GM13976 (cell line): ENCODE measurements at regions not wholly inside any gene's neighbourhood (a gene's known extent, or its start where the extent isn't known, plus 50 kb on each side); places are given as distances from the start of the nearest gene placed in this dataset.
"Not testable (repeated sequence)": the region's sequence is repeated elsewhere in the genome, so short reads cannot be mapped to it uniquely, and the experiment has no call there.

Experiments
- DNase-seq: peaks from one replicate; pipeline ENCODE4 v3.0.0; 2012; ENCODE audit warnings: low spot score
- in situ Hi-C: fragments of 300-500 bp; cut with MboI; formaldehyde crosslinking; loops from one replicate; pipeline ENCODE4 v1.12.0; 2022; ENCODE audit warnings: low sequenced_read_pairs, mixed read lengths, inconsistent platforms; ENCODE audit not compliant: unreplicated experiment
- TF ChIP-seq, protein P1 (sequence below): IDR thresholded peaks from 2 replicates; pipeline ENCODE4 v1.5.1; 2012; ENCODE audit warnings: borderline replicate concordance, mild to moderate bottlenecking; ENCODE audit not compliant: insufficient read depth; ENCODE audit errors: extremely low read depth, missing control alignments, control extremely low read depth

GRCh38 chr19:30943101-30943843, 406.0 kb downstream of the TSHZ3 start:
- TF ChIP-seq, protein P1, sequence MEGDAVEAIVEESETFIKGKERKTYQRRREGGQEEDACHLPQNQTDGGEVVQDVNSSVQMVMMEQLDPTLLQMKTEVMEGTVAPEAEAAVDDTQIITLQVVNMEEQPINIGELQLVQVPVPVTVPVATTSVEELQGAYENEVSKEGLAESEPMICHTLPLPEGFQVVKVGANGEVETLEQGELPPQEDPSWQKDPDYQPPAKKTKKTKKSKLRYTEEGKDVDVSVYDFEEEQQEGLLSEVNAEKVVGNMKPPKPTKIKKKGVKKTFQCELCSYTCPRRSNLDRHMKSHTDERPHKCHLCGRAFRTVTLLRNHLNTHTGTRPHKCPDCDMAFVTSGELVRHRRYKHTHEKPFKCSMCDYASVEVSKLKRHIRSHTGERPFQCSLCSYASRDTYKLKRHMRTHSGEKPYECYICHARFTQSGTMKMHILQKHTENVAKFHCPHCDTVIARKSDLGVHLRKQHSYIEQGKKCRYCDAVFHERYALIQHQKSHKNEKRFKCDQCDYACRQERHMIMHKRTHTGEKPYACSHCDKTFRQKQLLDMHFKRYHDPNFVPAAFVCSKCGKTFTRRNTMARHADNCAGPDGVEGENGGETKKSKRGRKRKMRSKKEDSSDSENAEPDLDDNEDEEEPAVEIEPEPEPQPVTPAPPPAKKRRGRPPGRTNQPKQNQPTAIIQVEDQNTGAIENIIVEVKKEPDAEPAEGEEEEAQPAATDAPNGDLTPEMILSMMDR = no peak
- no peak for DNase-seq
- in situ Hi-C loops = no loop called here

DNA sequence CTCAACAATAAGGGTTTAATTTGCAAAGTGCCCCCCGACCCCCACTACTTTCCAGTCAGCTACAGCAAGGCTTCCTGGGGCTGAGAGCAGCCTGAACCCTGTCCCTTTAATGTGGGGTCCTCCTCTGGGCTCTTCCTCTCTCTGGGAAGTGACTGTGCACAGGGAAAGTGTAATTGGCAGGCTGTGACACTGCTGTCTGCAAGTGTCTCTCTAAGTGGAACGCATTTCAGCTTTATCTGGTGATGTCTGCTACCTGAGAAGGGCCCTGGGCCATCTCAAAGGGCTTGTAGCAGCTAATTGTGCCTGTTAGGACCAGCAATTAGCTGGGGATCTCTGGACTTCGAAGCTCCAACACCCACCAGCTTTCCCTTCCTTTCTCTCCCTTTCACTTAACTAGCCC, 406.6 kb downstream of the TSHZ3 start:
- TF ChIP-seq, protein P1 = no peak
- no peak for DNase-seq
- in situ Hi-C loops = no loop called here

DNA sequence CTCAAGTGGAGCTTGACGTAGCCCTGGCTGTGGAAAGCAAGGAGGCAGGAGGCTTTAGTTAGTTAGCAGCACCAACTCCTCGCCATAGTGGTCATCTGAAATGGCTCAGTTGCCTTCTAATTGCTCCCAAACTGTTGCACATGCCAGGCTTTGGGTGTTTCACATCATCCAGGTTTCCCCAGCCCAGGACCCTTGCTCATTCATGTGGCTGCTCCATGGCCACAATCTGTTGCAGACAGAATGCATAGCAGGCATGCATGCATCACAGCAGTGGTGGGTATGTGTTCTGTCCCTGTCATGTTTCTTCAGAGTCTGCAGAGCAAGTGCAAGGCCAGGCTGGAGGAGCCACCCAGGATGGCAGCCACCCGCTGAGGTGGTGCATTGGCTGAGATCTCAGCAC, 407.6 kb downstream of the TSHZ3 start:
- in situ Hi-C loops = no loop called here
- TF ChIP-seq, protein P1 = no peak
- no peak for DNase-seq

DNA sequence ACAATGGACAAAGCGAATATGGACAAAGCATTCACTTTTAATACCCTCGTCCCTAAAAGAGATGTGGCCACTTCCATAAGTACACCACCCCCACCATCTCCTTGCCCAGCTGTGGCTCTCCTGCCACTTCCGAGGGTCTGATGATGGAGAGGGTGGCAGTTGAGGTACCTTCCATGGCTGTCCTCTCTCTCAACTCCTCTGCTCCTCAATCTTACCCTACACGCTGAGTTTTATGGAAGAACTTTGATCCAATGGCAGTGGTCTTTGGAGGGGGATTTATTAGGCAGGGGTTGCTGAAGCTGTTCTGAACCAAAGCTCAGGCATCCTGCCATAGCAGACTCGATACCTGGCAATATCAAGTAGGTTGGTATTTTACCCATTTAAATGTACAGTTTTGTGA, 413.0 kb downstream of the TSHZ3 start:
- in situ Hi-C loops = no loop called here
- TF ChIP-seq, protein P1 = no peak
- DNase-seq = no peak

DNA sequence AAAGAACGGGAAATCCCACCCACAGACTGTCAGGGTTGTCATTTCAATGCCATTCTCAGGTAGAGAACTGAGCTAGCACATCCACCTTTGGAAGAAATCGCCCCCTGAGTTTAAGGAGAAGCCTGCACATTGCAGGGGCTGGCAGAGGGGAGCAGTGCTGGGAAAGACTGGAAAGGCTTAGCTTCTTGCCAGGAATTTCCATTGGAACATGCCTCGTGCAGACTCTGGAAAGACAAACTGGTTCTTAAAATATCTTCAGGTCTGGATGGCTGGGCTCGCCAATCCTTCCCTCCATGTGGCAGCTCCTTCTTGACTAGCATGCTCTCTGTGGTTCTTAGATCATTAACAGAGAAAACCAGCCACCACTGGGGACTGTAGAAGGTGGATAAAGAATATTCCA, 414.1 kb downstream of the TSHZ3 start:
- in situ Hi-C loops = no loop called here
- DNase-seq = no peak
- TF ChIP-seq, protein P1 = no peak

- in situ Hi-C loops = not testable (repeated sequence)
These were observed 415.8 kb downstream of the TSHZ3 start for GRCh38 chr19:30933454-30933853.

GRCh38 chr19:30932854-30933253, 416.4 kb downstream of the TSHZ3 start:
- DNase-seq = no peak
- TF ChIP-seq, protein P1 = no peak
- in situ Hi-C loops = no loop called here

More at GRCh38 chr19:30933454-30933853, 415.8 kb downstream of the TSHZ3 start:
- DNase-seq = not testable (repeated sequence)
